ENCODE measurements at regions not wholly inside any gene's neighbourhood (a gene's known extent, or its start where the extent isn't known, plus 50 kb on each side); places are given as distances from the start of the nearest gene placed in this dataset.
"Not testable (repeated sequence)": the region's sequence is repeated elsewhere in the genome, so short reads cannot be mapped to it uniquely, and the experiment has no call there.

GRCh38 chr4:18688351-18688750 lies 666.8 kb upstream of the LCORL start:
- not testable (repeated sequence) for DNase-seq

GRCh38 chr4:18686338-18687037 lies 664.9 kb upstream of the LCORL start:
- no peak for DNase-seq

- DNase-seq: no peak
Measured at GRCh38 chr4:18684932-18685331, 663.4 kb upstream of the LCORL start.

- no peak for DNase-seq
Measured at GRCh38 chr4:18676526-18676915, 655.0 kb upstream of the LCORL start.

- no peak for DNase-seq
Measured at GRCh38 chr4:18675586-18676525, 654.3 kb upstream of the LCORL start.

GRCh38 chr4:18670034-18670433 lies 648.5 kb upstream of the LCORL start:
- no peak for DNase-seq

GRCh38 chr4:18669390-18669789 lies 647.8 kb upstream of the LCORL start:
- no peak for DNase-seq

GRCh38 chr4:18666322-18666721 lies 644.8 kb upstream of the LCORL start:
- DNase-seq: no peak

- DNase-seq: no peak
Measured at GRCh38 chr4:18664171-18664570, 642.6 kb upstream of the LCORL start.

GRCh38 chr4:18645351-18645750 lies 623.8 kb upstream of the LCORL start:
- DNase-seq: no peak

- DNase-seq: no peak
Measured at GRCh38 chr4:18641334-18641733, 619.8 kb upstream of the LCORL start.

- DNase-seq: no peak
Measured at GRCh38 chr4:18638031-18638430, 616.5 kb upstream of the LCORL start.

- DNase-seq: no peak
Measured at GRCh38 chr4:18636001-18636585, 614.5 kb upstream of the LCORL start.

- DNase-seq: no peak
Measured at GRCh38 chr4:18635531-18635930, 614.0 kb upstream of the LCORL start.

GRCh38 chr4:18631586-18631985 lies 610.0 kb upstream of the LCORL start:
- no peak for DNase-seq

- DNase-seq: no peak
Measured at GRCh38 chr4:18630218-18631110, 608.9 kb upstream of the LCORL start.

GRCh38 chr4:18627447-18628005 lies 606.0 kb upstream of the LCORL start:
- DNase-seq: no peak

- DNase-seq: no peak
Measured at GRCh38 chr4:18626996-18627395, 605.4 kb upstream of the LCORL start.

GRCh38 chr4:18626366-18626765 lies 604.8 kb upstream of the LCORL start:
- no peak for DNase-seq

- no peak for DNase-seq
Measured at GRCh38 chr4:18621186-18621585, 599.6 kb upstream of the LCORL start.

- DNase-seq: no peak
Measured at GRCh38 chr4:18616720-18617119, 595.2 kb upstream of the LCORL start.

GRCh38 chr4:18611026-18611425 lies 589.5 kb upstream of the LCORL start:
- no peak for DNase-seq
